SH-SY5Y (cell line): ENCODE measurements at regions not wholly inside any gene's neighbourhood (a gene's known extent, or its start where the extent isn't known, plus 50 kb on each side); places are given as distances from the start of the nearest gene placed in this dataset.

Experiments
- GATA2 ChIP-seq: IDR thresholded peaks from 2 replicates; pipeline ENCODE4 v1.6.1; 2011; ENCODE audit warnings: mild to moderate bottlenecking, low read depth, low read length
- GATA3 ChIP-seq: IDR thresholded peaks from 2 replicates; pipeline ENCODE4 v1.6.1; 2011; ENCODE audit warnings: low read depth, mild to moderate bottlenecking, low read length, moderate library complexity

- TF ChIP-seq GATA3 (no peak), GATA2 (no peak)
Measured at GRCh38 chr9:2407450-2407849, 214.1 kb upstream of the VLDLR start.
